ENCODE measurements at regions not wholly inside any gene's neighbourhood (a gene's known extent, or its start where the extent isn't known, plus 50 kb on each side); places are given as distances from the start of the nearest gene placed in this dataset.

- no peaks in the 10 kb centered on the region for H3K36me3 ChIP-seq
- intact Hi-C loops (cut with DNase I) = no loop called here
- DNase-seq (no peak), ATAC-seq (no peak)
- no peaks in the 10 kb centered on the region for H3K27me3 ChIP-seq
- no peaks in the 10 kb centered on the region for H3K4me1 ChIP-seq
- no peak overlapping the region for H3K27ac ChIP-seq
- H3K4me3 ChIP-seq = no peak overlapping the region
- WGBS, 2 donors = 91 to 92% methylated on average over 3 of the region's 3 CpGs
- TF ChIP-seq, protein P1, sequence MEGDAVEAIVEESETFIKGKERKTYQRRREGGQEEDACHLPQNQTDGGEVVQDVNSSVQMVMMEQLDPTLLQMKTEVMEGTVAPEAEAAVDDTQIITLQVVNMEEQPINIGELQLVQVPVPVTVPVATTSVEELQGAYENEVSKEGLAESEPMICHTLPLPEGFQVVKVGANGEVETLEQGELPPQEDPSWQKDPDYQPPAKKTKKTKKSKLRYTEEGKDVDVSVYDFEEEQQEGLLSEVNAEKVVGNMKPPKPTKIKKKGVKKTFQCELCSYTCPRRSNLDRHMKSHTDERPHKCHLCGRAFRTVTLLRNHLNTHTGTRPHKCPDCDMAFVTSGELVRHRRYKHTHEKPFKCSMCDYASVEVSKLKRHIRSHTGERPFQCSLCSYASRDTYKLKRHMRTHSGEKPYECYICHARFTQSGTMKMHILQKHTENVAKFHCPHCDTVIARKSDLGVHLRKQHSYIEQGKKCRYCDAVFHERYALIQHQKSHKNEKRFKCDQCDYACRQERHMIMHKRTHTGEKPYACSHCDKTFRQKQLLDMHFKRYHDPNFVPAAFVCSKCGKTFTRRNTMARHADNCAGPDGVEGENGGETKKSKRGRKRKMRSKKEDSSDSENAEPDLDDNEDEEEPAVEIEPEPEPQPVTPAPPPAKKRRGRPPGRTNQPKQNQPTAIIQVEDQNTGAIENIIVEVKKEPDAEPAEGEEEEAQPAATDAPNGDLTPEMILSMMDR (IDR thresholded peaks at IDR 0.05) = no peak
- H3K9me3 ChIP-seq = peaks cover 0 to 12% (median 0%) of the 10 kb centered on the region in 11 donors
These were observed 872.4 kb upstream of the CXADR start for GRCh38 chr21:16640297-16641027.

DNA sequence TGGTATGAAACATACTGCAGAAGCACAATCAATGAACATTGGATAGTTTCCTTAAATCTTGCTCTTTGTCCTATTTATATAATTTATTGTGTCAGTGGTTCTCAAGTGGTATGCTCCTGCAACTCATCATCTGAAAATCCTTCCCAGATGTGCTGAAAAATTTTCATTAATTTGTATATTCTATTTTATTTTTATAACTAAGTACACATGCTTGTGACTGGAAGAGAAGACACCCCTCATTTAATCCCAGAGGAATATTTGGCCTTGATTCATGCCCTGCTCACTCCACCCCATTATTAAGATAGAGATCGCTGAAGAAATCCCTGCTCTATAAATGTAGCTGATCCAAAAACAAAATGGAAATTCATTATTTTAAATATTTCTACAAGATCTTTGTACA lies 870.5 kb upstream of the CXADR start:
- intact Hi-C loops (cut with DNase I) = no loop called here

DNA sequence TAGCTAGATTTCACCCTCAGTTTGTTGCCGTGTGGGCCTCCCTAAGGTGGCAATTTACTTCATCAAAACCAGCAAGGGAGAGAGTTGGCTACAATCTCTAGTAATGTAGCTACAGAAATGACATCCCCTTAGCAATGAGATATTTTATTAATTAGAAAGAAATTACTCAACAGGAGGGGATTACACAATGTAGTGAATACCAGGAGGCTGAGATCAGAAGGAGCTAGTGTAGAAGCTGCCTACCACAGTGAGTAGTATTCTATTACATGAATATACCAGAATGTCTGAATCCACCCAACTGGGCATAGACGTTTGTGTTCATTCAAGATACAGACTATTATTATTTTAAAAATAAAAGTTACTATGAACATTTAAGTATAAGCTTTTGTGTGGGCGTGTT lies 868.2 kb upstream of the CXADR start:
- H3K9me3 ChIP-seq = peaks cover 0 to 12% (median 0%) of the 10 kb centered on the region in 11 donors
- ATAC-seq = no peak
- no peak overlapping the region for H3K4me3 ChIP-seq
- H3K27me3 ChIP-seq = no peaks in the 10 kb centered on the region
- no peaks in the 10 kb centered on the region for H3K36me3 ChIP-seq
- TF ChIP-seq, protein P1 (IDR thresholded peaks at IDR 0.05) = no peak
- no peaks in the 10 kb centered on the region for H3K4me1 ChIP-seq
- intact Hi-C loops (cut with DNase I) = no loop called here
- WGBS, 2 donors = 85 to 92% methylated on average over 3 of the region's 3 CpGs
- H3K27ac ChIP-seq = no peak overlapping the region
- DNase-seq = no peak

More for the DNA sequence above, 870.5 kb upstream of the CXADR start:
- Histone ChIP-seq H3K27ac (no peak overlapping the region), H3K9me3 (peaks cover 0 to 12% (median 0%) of the 10 kb centered on the region in 11 donors), H3K4me3 (no peak overlapping the region), H3K4me1 (no peaks in the 10 kb centered on the region), H3K36me3 (no peaks in the 10 kb centered on the region), H3K27me3 (no peaks in the 10 kb centered on the region)
- 80 to 84% methylated on average over 1 of the region's 1 CpG for WGBS, 2 donors
- DNase-seq (no peak), ATAC-seq (no peak)
- TF ChIP-seq, protein P1 (IDR thresholded peaks at IDR 0.05) = no peak

DNA sequence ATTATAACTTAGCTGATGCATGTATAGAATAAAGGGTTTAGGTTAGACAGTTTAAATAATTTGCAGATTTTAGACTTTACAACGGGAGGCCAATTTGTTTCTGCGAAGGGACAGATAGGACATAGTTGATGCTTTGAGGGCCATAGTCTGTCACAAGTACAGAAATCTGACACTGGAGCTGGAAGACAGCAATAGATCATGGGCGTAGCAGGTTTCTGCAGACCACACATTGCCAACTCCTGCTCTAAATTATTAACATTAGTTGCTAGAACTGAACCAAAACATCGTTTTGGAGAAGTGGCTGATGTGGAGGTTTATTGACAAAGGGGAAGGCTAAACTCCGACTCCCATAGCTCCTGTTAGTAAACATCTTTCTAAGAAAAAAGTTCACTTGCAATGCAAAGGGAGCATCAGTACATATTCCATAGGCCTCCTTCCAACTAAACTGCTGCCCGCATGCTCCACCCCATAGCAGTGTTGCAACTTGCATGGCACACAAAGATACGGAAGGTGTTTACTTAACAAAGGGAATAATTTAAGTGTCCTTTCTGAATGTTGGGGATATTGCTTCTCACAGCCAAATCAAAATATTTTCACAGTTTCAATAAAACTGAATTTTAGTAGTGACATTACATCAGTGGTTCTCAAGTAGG lies 862.0 kb upstream of the CXADR start:
- H3K4me1 ChIP-seq = no peaks in the 10 kb centered on the region
- TF ChIP-seq, protein P1 (IDR thresholded peaks at IDR 0.05) = no peak
- intact Hi-C loops (cut with DNase I) = no loop called here
- 89 to 93% methylated on average over 7 of the region's 7 CpGs for WGBS, 2 donors
- DNase-seq (no peak), ATAC-seq (no peak)
- peaks cover 0 to 8% (median 0%) of the 10 kb centered on the region in 11 donors for H3K9me3 ChIP-seq
- H3K36me3 ChIP-seq = no peaks in the 10 kb centered on the region
- no peaks in the 10 kb centered on the region for H3K27me3 ChIP-seq
- no peak overlapping the region for H3K4me3 ChIP-seq
- no peak overlapping the region for H3K27ac ChIP-seq
